ENCODE measurements at regions not wholly inside any gene's neighbourhood (a gene's known extent, or its start where the extent isn't known, plus 50 kb on each side); places are given as distances from the start of the nearest gene placed in this dataset.

DNA sequence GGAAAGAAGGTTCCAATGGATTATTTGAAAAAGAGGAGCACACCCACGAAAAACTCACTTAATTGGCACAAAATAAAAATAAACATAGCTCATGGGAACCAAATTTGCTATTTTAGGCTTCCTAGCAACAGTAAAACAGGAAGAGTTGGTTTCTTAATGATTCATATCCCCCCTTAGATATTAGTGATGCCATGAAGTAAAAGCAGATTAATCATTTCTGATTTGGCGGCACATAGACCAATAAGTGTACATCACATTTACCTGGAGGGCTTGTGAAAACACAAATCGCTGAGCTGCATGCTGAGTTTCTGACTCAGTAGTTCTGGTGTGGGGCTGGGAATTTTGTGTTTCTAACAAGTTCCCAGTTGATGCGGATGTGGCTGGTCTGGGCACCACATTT lies 260.4 kb downstream of the SLC4A3 start:
- no peaks in the 10 kb centered on the region for H3K36me3 ChIP-seq (ENCODE audit: control insufficient read depth in 2 of 2, insufficient read depth in 1 of 2, low read length in 2 of 2)
- no peak overlapping the region for H3K27ac ChIP-seq (ENCODE audit: extremely low read depth, low read depth, low read length)
- TF ChIP-seq ZNF585B (tag by site-specific recombination; IDR thresholded peaks at IDR 0.05) (no peak), ZBTB8A (tag by site-specific recombination; IDR thresholded peaks at IDR 0.05) (no peak), FEZF1 (tag by site-specific recombination; IDR thresholded peaks at IDR 0.05) (no peak), ZNF138 (tag by site-specific recombination; IDR thresholded peaks at IDR 0.05; ENCODE audit: borderline replicate concordance) (no peak), BCL11B (tag by site-specific recombination; IDR thresholded peaks at IDR 0.05; ENCODE audit: low read depth) (no peak), ZNF140 (tag by site-specific recombination; IDR thresholded peaks at IDR 0.05) (no peak), ZNF76 (tag by site-specific recombination; IDR thresholded peaks at IDR 0.05; ENCODE audit: borderline replicate concordance, low read depth) (no peak)
- ChIA-PET POLR2A (interaction anchor here (0.7 kb wide), 1 partner anchor 1323 kb away, joined by 7 read pairs; no protein-coding TSS in a partner anchor), CTCF (no interaction called here)
- H3K4me3 ChIP-seq (ENCODE audit: low read depth, low read length): no peak overlapping the region
- no peaks in the 10 kb centered on the region for H3K4me1 ChIP-seq (ENCODE audit: control insufficient read depth, insufficient read depth, low read length)
- H3K9me3 ChIP-seq (ENCODE audit: control insufficient read depth, insufficient read depth, low read depth, low read length): no peaks in the 10 kb centered on the region

DNA sequence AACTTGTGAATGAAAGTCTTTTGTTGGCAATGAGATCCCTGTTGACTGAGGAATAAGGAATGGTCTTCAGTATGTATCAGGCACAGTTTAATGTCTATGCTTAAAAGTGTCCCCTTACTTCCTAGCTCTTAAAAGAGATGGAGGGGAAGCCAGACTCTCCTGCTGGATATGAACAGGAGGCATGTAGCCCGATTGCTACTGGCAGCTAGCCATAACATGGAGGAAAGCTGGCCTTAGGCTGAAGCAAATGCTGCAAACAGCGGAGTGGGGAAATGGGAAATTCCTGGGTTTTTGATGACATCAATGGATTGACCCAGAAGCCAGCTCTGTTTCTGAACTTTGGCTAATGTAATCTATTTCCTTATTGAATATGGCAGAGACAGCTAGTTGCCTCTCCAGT lies 266.1 kb downstream of the SLC4A3 start:
- Histone ChIP-seq H3K36me3 (ENCODE audit: control insufficient read depth in 2 of 2, insufficient read depth in 1 of 2, low read length in 2 of 2) (no peaks in the 10 kb centered on the region), H3K27ac (ENCODE audit: extremely low read depth, low read depth, low read length) (no peak overlapping the region), H3K4me1 (ENCODE audit: control insufficient read depth, insufficient read depth, low read length) (no peaks in the 10 kb centered on the region), H3K9me3 (ENCODE audit: control insufficient read depth, insufficient read depth, low read depth, low read length) (no peaks in the 10 kb centered on the region), H3K4me3 (ENCODE audit: low read depth, low read length) (no peak overlapping the region)
- POLR2A ChIA-PET: no interaction called here
- TF ChIP-seq ZNF146 (tag by site-specific recombination; IDR thresholded peaks at IDR 0.05) (no peak), ZNF426 (tag by site-specific recombination; IDR thresholded peaks at IDR 0.05) (no peak), ZNF366 (tag by site-specific recombination; conservative IDR thresholded peaks at IDR 0.05) (no peak), ZNF791 (tag by site-specific recombination; IDR thresholded peaks at IDR 0.05) (no peak), ZFHX2 (tag by site-specific recombination; conservative IDR thresholded peaks at IDR 0.05) (no peak), ZBTB1 (tag by site-specific recombination; IDR thresholded peaks at IDR 0.05) (no peak)
- TF ChIP-seq, protein P1, sequence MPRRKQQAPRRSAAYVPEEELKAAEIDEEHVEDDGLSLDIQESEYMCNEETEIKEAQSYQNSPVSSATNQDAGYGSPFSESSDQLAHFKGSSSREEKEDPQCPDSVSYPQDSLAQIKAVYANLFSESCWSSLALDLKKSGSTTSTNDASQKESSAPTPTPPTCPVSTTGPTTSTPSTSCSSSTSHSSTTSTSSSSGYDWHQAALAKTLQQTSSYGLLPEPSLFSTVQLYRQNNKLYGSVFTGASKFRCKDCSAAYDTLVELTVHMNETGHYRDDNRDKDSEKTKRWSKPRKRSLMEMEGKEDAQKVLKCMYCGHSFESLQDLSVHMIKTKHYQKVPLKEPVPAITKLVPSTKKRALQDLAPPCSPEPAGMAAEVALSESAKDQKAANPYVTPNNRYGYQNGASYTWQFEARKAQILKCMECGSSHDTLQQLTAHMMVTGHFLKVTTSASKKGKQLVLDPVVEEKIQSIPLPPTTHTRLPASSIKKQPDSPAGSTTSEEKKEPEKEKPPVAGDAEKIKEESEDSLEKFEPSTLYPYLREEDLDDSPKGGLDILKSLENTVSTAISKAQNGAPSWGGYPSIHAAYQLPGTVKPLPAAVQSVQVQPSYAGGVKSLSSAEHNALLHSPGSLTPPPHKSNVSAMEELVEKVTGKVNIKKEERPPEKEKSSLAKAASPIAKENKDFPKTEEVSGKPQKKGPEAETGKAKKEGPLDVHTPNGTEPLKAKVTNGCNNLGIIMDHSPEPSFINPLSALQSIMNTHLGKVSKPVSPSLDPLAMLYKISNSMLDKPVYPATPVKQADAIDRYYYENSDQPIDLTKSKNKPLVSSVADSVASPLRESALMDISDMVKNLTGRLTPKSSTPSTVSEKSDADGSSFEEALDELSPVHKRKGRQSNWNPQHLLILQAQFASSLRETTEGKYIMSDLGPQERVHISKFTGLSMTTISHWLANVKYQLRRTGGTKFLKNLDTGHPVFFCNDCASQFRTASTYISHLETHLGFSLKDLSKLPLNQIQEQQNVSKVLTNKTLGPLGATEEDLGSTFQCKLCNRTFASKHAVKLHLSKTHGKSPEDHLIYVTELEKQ (tag by site-specific recombination; IDR thresholded peaks at IDR 0.05; ENCODE audit: borderline replicate concordance): no peak
- TF ChIP-seq, protein P2, sequence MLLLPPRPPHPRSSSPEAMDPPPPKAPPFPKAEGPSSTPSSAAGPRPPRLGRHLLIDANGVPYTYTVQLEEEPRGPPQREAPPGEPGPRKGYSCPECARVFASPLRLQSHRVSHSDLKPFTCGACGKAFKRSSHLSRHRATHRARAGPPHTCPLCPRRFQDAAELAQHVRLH (tag by site-specific recombination; IDR thresholded peaks at IDR 0.05): no peak
- TF ChIP-seq, protein P3, sequence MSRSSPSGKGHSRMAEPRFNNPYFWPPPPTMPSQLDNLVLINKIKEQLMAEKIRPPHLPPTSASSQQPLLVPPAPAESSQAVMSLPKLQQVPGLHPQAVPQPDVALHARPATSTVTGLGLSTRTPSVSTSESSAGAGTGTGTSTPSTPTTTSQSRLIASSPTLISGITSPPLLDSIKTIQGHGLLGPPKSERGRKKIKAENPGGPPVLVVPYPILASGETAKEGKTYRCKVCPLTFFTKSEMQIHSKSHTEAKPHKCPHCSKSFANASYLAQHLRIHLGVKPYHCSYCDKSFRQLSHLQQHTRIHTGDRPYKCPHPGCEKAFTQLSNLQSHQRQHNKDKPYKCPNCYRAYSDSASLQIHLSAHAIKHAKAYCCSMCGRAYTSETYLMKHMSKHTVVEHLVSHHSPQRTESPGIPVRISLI (tag by site-specific recombination; IDR thresholded peaks at IDR 0.05): no peak
- CTCF ChIA-PET: no interaction called here

DNA sequence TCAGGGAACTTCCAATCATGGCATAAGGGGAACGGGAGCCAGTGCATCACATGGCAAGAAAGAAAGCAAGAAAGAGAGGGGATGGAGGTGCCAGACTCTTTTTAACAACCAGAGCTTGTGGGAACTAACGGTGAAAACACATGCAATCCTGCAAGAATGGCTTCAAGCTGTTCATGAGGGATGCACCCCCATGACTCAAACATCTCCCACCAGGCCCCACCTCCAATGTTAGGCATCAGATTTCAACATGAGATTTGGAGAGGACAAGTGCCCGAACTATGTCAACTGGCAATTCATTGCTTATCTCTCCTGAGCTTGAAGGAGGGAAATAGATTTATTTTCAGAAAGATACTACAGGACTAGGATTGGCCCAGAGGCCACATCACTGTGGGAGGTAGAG lies 270.0 kb downstream of the SLC4A3 start:
- POLR2A ChIA-PET: no interaction called here
- Histone ChIP-seq H3K9me3 (ENCODE audit: control insufficient read depth, insufficient read depth, low read depth, low read length) (no peaks in the 10 kb centered on the region), H3K36me3 (ENCODE audit: control insufficient read depth in 2 of 2, insufficient read depth in 1 of 2, low read length in 2 of 2) (no peaks in the 10 kb centered on the region), H3K27ac (ENCODE audit: extremely low read depth, low read depth, low read length) (no peak overlapping the region), H3K4me1 (ENCODE audit: control insufficient read depth, insufficient read depth, low read length) (no peaks in the 10 kb centered on the region), H3K4me3 (ENCODE audit: low read depth, low read length) (no peak overlapping the region)
- CTCF ChIA-PET: no interaction called here
- TF ChIP-seq, protein P4, sequence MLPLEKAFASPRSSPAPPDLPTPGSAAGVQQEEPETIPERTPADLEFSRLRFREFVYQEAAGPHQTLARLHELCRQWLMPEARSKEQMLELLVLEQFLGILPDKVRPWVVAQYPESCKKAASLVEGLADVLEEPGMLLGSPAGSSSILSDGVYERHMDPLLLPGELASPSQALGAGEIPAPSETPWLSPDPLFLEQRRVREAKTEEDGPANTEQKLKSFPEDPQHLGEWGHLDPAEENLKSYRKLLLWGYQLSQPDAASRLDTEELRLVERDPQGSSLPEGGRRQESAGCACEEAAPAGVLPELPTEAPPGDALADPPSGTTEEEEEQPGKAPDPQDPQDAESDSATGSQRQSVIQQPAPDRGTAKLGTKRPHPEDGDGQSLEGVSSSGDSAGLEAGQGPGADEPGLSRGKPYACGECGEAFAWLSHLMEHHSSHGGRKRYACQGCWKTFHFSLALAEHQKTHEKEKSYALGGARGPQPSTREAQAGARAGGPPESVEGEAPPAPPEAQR (tag by site-specific recombination; IDR thresholded peaks at IDR 0.05): no peak
- no peak for TF ChIP-seq ZFP37 (tag by site-specific recombination; IDR thresholded peaks at IDR 0.05)
- TF ChIP-seq ZNF48 (tag by site-specific recombination; IDR thresholded peaks at IDR 0.05): no peak
- no peak for TF ChIP-seq HOXA7 (CRISPR knock-in tag; IDR thresholded peaks at IDR 0.05; ENCODE audit: borderline replicate concordance)
- TF ChIP-seq ZNF560 (tag by site-specific recombination; IDR thresholded peaks at IDR 0.05; ENCODE audit: borderline replicate concordance): no peak
- TF ChIP-seq ZNF561 (tag by site-specific recombination; IDR thresholded peaks at IDR 0.05; ENCODE audit: borderline replicate concordance): no peak
- no peak for TF ChIP-seq HOXC10 (CRISPR knock-in tag; IDR thresholded peaks at IDR 0.05)
- no peak for TF ChIP-seq ZNF157 (tag by site-specific recombination; IDR thresholded peaks at IDR 0.05)
- no peak for TF ChIP-seq ZNF391 (tag by site-specific recombination; IDR thresholded peaks at IDR 0.05; ENCODE audit: borderline replicate concordance, low read depth)
- no peak for TF ChIP-seq ZBTB7A (tag by site-specific recombination; IDR thresholded peaks at IDR 0.05; ENCODE audit: low read depth)
- no peak for TF ChIP-seq ZNF529 (tag by site-specific recombination; IDR thresholded peaks at IDR 0.05; ENCODE audit: insufficient replicate concordance)
- no peak for TF ChIP-seq ZNF514 (tag by site-specific recombination; IDR thresholded peaks at IDR 0.05)
- no peak for TF ChIP-seq ZFP41 (tag by site-specific recombination; IDR thresholded peaks at IDR 0.05; ENCODE audit: borderline replicate concordance)
